ENCODE measurements at regions not wholly inside any gene's neighbourhood (a gene's known extent, or its start where the extent isn't known, plus 50 kb on each side); places are given as distances from the start of the nearest gene placed in this dataset.
"Not testable (repeated sequence)": the region's sequence is repeated elsewhere in the genome, so short reads cannot be mapped to it uniquely, and the experiment has no call there.

DNA sequence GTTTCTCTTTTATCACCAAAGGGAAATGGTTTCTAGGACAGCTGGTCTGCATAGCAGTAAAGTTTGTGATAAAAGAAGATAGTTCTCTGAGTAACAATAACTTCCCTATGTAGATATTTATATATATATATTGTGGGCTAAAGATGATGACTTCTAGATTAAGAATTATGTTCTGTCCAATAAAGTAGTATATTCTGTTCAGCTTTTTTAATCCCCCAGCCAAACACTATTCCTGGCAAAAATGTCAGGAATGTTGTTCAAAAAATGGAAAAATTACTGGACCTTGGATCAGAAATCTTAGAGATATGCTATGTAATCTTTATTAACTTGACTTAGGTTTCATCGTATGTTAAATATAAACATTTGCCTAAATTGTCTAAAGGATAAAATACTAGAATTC, 136.3 kb upstream of the GNAI1 start:
- Histone ChIP-seq H3K4me1 (ENCODE audit: control extremely low read depth in 1 of 4, control insufficient read depth in 4 of 4, insufficient read depth in 4 of 4, low read length in 3 of 4) (no peaks in the 10 kb centered on the region), H3K36me3 (ENCODE audit: control insufficient read depth in 4 of 4, insufficient read depth in 4 of 4, low read length in 3 of 4) (no peaks in the 10 kb centered on the region), H3K4me3 (ENCODE audit: control insufficient read depth in 1 of 7, extremely low read depth in 1 of 7, insufficient read depth in 4 of 7, low read depth in 2 of 7, low read length in 6 of 7) (no peak overlapping the region), H3K27ac (ENCODE audit: insufficient read depth in 1 of 2, low read depth in 1 of 2, low read length in 2 of 2, poor library complexity in 1 of 2, severe bottlenecking in 2 of 2) (no peak overlapping the region), H3K9me3 (ENCODE audit: control extremely low read depth in 1 of 5, control insufficient read depth in 4 of 5, insufficient read depth in 2 of 5, low read depth in 1 of 5, low read length in 4 of 5) (no peaks in the 10 kb centered on the region), H3K27me3 (replicated peaks in 2 of 5; ENCODE audit: control insufficient read depth in 4 of 5, insufficient read depth in 5 of 5, low read length in 4 of 5) (no peaks in the 10 kb centered on the region)
- no peak for DNase-seq
- WGBS (ENCODE audit: insufficient coverage): no CpG with 5 or more reads among the region's 1 CpG
- POLR2A ChIA-PET: no interaction called here
- CTCF ChIA-PET: no interaction called here

DNA sequence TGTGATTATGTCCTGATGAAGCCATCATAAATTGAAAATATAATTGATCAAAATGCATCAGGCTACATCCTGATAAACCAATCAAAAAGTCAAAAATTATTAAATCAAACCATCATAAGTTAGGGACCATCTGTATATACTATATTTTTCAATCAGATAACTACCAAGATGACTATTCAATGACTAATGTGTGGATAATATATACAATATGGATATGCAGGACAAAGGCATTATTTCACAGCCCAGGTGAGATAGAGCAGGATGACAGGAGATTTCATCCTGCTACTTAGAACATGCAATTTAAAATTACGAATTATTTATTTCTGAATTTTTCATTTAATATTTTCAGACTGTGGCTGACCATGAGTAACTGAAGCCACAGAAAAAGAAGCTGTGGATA, 137.3 kb upstream of the GNAI1 start:
- Histone ChIP-seq H3K36me3 (ENCODE audit: control insufficient read depth in 4 of 4, insufficient read depth in 4 of 4, low read length in 3 of 4) (no peaks in the 10 kb centered on the region), H3K27ac (ENCODE audit: insufficient read depth in 1 of 2, low read depth in 1 of 2, low read length in 2 of 2, poor library complexity in 1 of 2, severe bottlenecking in 2 of 2) (no peak overlapping the region), H3K4me3 (ENCODE audit: control insufficient read depth in 1 of 7, extremely low read depth in 1 of 7, insufficient read depth in 4 of 7, low read depth in 2 of 7, low read length in 6 of 7) (no peak overlapping the region), H3K4me1 (ENCODE audit: control extremely low read depth in 1 of 4, control insufficient read depth in 4 of 4, insufficient read depth in 4 of 4, low read length in 3 of 4) (no peaks in the 10 kb centered on the region), H3K27me3 (replicated peaks in 2 of 5; ENCODE audit: control insufficient read depth in 4 of 5, insufficient read depth in 5 of 5, low read length in 4 of 5) (no peaks in the 10 kb centered on the region), H3K9me3 (ENCODE audit: control extremely low read depth in 1 of 5, control insufficient read depth in 4 of 5, insufficient read depth in 2 of 5, low read depth in 1 of 5, low read length in 4 of 5) (no peaks in the 10 kb centered on the region)
- no peak for DNase-seq
- ChIA-PET POLR2A (no interaction called here), CTCF (no interaction called here)
- WGBS (ENCODE audit: insufficient coverage): no CpG with 5 or more reads among the region's 1 CpG

DNA sequence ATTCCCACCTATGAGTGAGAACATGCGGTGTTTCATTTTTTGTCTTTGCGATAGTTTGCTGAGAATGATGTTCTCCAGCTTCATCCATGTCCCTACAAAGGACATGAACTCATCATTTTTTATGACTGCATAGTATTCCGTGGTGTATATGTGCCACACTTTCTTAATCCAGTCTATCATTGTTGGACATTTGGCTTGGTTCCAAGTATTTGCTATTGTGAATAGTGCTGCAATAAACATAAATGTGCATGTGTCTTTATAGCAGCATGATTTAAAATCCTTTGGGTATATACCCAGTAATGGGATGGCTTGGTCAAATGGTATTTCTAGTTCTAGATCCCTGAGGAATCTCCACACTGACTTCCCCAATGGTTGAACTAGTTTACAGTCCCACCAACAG, 138.9 kb upstream of the GNAI1 start:
- not testable (repeated sequence) for H3K27ac ChIP-seq (ENCODE audit: insufficient read depth in 1 of 2, low read depth in 1 of 2, low read length in 2 of 2, poor library complexity in 1 of 2, severe bottlenecking in 2 of 2)

DNA sequence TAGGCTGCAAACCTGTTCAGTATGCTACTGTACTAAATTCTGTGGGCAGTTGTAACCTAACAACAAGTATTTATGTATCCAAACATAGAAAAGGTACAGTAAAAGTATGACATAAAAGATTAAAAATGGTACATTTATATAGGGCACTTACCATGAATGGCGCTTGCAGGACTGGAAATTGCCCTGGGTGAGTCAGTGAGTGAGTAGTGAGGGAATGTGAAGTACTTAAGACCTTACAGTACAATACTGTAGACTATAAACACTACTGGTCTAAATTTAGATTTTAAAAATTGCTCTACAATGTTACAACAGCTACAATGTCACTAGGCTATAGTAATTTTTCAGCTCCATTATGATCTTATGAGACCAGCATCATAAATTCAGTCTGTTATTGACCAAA, 146.0 kb upstream of the GNAI1 start:
- ChIA-PET CTCF (no interaction called here), POLR2A (no interaction called here)
- Histone ChIP-seq H3K27ac (ENCODE audit: insufficient read depth in 1 of 2, low read depth in 1 of 2, low read length in 2 of 2, poor library complexity in 1 of 2, severe bottlenecking in 2 of 2) (no peak overlapping the region), H3K36me3 (ENCODE audit: control insufficient read depth in 4 of 4, insufficient read depth in 4 of 4, low read length in 3 of 4) (no peaks in the 10 kb centered on the region), H3K4me3 (ENCODE audit: control insufficient read depth in 1 of 7, extremely low read depth in 1 of 7, insufficient read depth in 4 of 7, low read depth in 2 of 7, low read length in 6 of 7) (no peak overlapping the region), H3K4me1 (ENCODE audit: control extremely low read depth in 1 of 4, control insufficient read depth in 4 of 4, insufficient read depth in 4 of 4, low read length in 3 of 4) (no peaks in the 10 kb centered on the region), H3K27me3 (replicated peaks in 2 of 5; ENCODE audit: control insufficient read depth in 4 of 5, insufficient read depth in 5 of 5, low read length in 4 of 5) (no peaks in the 10 kb centered on the region), H3K9me3 (ENCODE audit: control extremely low read depth in 1 of 5, control insufficient read depth in 4 of 5, insufficient read depth in 2 of 5, low read depth in 1 of 5, low read length in 4 of 5) (no peaks in the 10 kb centered on the region)
- DNase-seq: no peak
- no CpG with 5 or more reads among the region's 1 CpG for WGBS (ENCODE audit: insufficient coverage)

More for the DNA sequence above, 138.9 kb upstream of the GNAI1 start:
- 100% methylated on average over 2 of the region's 3 CpGs for WGBS (ENCODE audit: insufficient coverage)
- CTCF ChIA-PET; DNase-seq; H3K36me3 ChIP-seq (ENCODE audit: control insufficient read depth in 4 of 4, insufficient read depth in 4 of 4, low read length in 3 of 4); H3K4me3 ChIP-seq (ENCODE audit: control insufficient read depth in 1 of 7, extremely low read depth in 1 of 7, insufficient read depth in 4 of 7, low read depth in 2 of 7, low read length in 6 of 7); H3K9me3 ChIP-seq (ENCODE audit: control extremely low read depth in 1 of 5, control insufficient read depth in 4 of 5, insufficient read depth in 2 of 5, low read depth in 1 of 5, low read length in 4 of 5); POLR2A ChIA-PET; H3K27me3 ChIP-seq (replicated peaks in 2 of 5; ENCODE audit: control insufficient read depth in 4 of 5, insufficient read depth in 5 of 5, low read length in 4 of 5); H3K4me1 ChIP-seq (ENCODE audit: control extremely low read depth in 1 of 4, control insufficient read depth in 4 of 4, insufficient read depth in 4 of 4, low read length in 3 of 4): not testable (repeated sequence)

DNA sequence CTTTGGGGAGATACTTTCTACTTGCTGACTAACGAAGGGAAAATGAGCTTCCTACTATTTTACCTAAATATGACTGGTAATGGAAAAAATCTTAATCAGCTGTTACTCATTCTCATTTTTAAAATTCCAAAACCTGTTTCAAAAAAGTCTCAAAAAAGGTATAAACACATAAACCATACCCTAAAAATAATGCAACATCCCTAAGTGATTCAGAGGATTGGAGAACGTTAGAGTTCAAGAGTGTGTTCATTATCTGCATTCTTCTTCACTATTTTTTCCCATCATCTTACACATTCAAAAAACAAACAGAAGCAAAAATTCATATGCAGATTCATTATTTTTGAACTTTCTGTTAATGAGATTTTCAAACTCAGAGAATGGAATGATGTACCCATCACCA, 150.4 kb upstream of the GNAI1 start:
- WGBS (ENCODE audit: insufficient coverage): 100% methylated on average over 1 of the region's 2 CpGs
- CTCF ChIA-PET: no interaction called here

DNA sequence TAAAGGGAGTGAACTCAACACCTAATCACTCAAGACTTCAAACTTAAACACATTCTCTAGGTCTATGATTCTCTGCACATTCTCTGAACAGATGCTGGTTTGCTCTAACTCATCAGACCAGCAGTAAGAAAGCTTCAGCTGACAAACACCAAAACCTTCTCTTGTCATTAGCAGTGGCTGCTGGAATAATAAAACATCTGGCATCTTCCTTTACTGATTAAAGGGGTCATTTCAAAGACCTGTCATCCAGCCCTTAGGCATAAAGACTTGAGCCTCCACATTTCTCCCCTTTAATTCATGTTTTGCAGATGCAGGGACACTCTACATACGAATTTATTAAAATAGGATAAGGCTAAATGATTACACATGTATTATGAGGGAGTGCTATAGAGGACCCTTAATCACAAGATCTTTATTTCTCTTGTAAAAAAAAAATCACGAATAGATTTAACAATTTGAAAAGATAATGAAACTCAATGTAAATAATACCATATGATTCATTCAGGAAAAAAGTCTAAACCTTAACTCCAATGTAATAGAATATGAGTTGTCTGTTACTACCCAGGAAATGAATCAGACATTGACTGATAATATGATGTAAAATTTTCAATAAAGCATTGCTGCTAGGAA, 152.4 kb upstream of the GNAI1 start:
- Histone ChIP-seq H3K27ac (ENCODE audit: insufficient read depth in 1 of 2, low read depth in 1 of 2, low read length in 2 of 2, poor library complexity in 1 of 2, severe bottlenecking in 2 of 2) (no peak overlapping the region), H3K27me3 (replicated peaks in 2 of 5; ENCODE audit: control insufficient read depth in 4 of 5, insufficient read depth in 5 of 5, low read length in 4 of 5) (no peaks in the 10 kb centered on the region), H3K36me3 (ENCODE audit: control insufficient read depth in 4 of 4, insufficient read depth in 4 of 4, low read length in 3 of 4) (no peaks in the 10 kb centered on the region), H3K9me3 (ENCODE audit: control extremely low read depth in 1 of 5, control insufficient read depth in 4 of 5, insufficient read depth in 2 of 5, low read depth in 1 of 5, low read length in 4 of 5) (no peaks in the 10 kb centered on the region), H3K4me3 (ENCODE audit: control insufficient read depth in 1 of 7, extremely low read depth in 1 of 7, insufficient read depth in 4 of 7, low read depth in 2 of 7, low read length in 6 of 7) (no peak overlapping the region), H3K4me1 (ENCODE audit: control extremely low read depth in 1 of 4, control insufficient read depth in 4 of 4, insufficient read depth in 4 of 4, low read length in 3 of 4) (no peaks in the 10 kb centered on the region)
- no CpG with 5 or more reads among the region's 2 CpGs for WGBS (ENCODE audit: insufficient coverage)
- POLR2A ChIA-PET: no interaction called here
- CTCF ChIA-PET: no interaction called here
- no peak for DNase-seq

More for the DNA sequence above, 150.4 kb upstream of the GNAI1 start:
- POLR2A ChIA-PET: no interaction called here
- H3K27ac ChIP-seq (ENCODE audit: insufficient read depth in 1 of 2, low read depth in 1 of 2, low read length in 2 of 2, poor library complexity in 1 of 2, severe bottlenecking in 2 of 2): no peak overlapping the region
- no peaks in the 10 kb centered on the region for H3K27me3 ChIP-seq (replicated peaks in 2 of 5; ENCODE audit: control insufficient read depth in 4 of 5, insufficient read depth in 5 of 5, low read length in 4 of 5)
- no peak overlapping the region for H3K4me3 ChIP-seq (ENCODE audit: control insufficient read depth in 1 of 7, extremely low read depth in 1 of 7, insufficient read depth in 4 of 7, low read depth in 2 of 7, low read length in 6 of 7)
- H3K36me3 ChIP-seq (ENCODE audit: control insufficient read depth in 4 of 4, insufficient read depth in 4 of 4, low read length in 3 of 4): no peaks in the 10 kb centered on the region
- DNase-seq: no peak
- no peaks in the 10 kb centered on the region for H3K9me3 ChIP-seq (ENCODE audit: control extremely low read depth in 1 of 5, control insufficient read depth in 4 of 5, insufficient read depth in 2 of 5, low read depth in 1 of 5, low read length in 4 of 5)
- H3K4me1 ChIP-seq (ENCODE audit: control extremely low read depth in 1 of 4, control insufficient read depth in 4 of 4, insufficient read depth in 4 of 4, low read length in 3 of 4): no peaks in the 10 kb centered on the region

DNA sequence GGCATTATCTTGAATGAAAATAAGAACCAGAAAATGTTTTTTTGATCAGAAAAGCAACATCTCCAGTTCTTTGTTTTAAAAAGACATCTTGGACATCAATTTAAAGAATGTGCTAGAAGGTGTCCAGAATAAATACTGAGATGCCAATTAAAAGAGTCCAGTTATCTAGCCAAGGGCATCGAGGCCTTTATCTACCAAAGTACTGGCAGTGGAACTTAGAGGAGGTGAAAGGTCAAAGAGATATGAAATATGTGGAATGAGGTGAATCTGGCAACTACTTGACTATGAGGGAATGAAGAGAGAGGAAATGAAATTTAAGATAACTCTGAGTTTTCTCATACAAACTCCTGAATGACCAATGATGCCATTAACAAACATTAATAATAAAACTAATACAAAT, 154.3 kb upstream of the GNAI1 start:
- no peak overlapping the region for H3K27ac ChIP-seq (ENCODE audit: insufficient read depth in 1 of 2, low read depth in 1 of 2, low read length in 2 of 2, poor library complexity in 1 of 2, severe bottlenecking in 2 of 2)
- no peak overlapping the region for H3K4me3 ChIP-seq (ENCODE audit: control insufficient read depth in 1 of 7, extremely low read depth in 1 of 7, insufficient read depth in 4 of 7, low read depth in 2 of 7, low read length in 6 of 7)
- ChIA-PET CTCF (no interaction called here), POLR2A (no interaction called here)
- no peaks in the 10 kb centered on the region for H3K4me1 ChIP-seq (ENCODE audit: control extremely low read depth in 1 of 4, control insufficient read depth in 4 of 4, insufficient read depth in 4 of 4, low read length in 3 of 4)
- H3K9me3 ChIP-seq (ENCODE audit: control extremely low read depth in 1 of 5, control insufficient read depth in 4 of 5, insufficient read depth in 2 of 5, low read depth in 1 of 5, low read length in 4 of 5): no peaks in the 10 kb centered on the region
- H3K36me3 ChIP-seq (ENCODE audit: control insufficient read depth in 4 of 4, insufficient read depth in 4 of 4, low read length in 3 of 4): no peaks in the 10 kb centered on the region
- H3K27me3 ChIP-seq (replicated peaks in 2 of 5; ENCODE audit: control insufficient read depth in 4 of 5, insufficient read depth in 5 of 5, low read length in 4 of 5): no peaks in the 10 kb centered on the region
- DNase-seq: no peak
- WGBS (ENCODE audit: insufficient coverage): no CpG with 5 or more reads among the region's 1 CpG

All from common myeloid progenitor, CD34-positive (primary cell).